SK-N-MC (cell line): ENCODE measurements at regions not wholly inside any gene's neighbourhood (a gene's known extent, or its start where the extent isn't known, plus 50 kb on each side); places are given as distances from the start of the nearest gene placed in this dataset.

Source experiments
- EZH2 ChIP-seq: fragments of 200-600 bp; sonication (generic); IDR thresholded peaks from one replicate; pipeline ENCODE4 v1.6.1; 2017; ENCODE audit warnings: antibody characterized with exemption
- FOXP2 ChIP-seq: optimal IDR thresholded peaks from 2 replicates; pipeline ENCODE3; 2011; ENCODE audit warnings: mild to moderate bottlenecking, moderate library complexity; ENCODE audit not compliant: insufficient read depth; ENCODE audit errors: extremely low read length, control extremely low read depth
- POLR2AphosphoS5 ChIP-seq: IDR thresholded peaks from 2 replicates; pipeline ENCODE4 v1.6.1; 2012; ENCODE audit warnings: mild to moderate bottlenecking, low read depth, low read length, borderline replicate concordance

DNA sequence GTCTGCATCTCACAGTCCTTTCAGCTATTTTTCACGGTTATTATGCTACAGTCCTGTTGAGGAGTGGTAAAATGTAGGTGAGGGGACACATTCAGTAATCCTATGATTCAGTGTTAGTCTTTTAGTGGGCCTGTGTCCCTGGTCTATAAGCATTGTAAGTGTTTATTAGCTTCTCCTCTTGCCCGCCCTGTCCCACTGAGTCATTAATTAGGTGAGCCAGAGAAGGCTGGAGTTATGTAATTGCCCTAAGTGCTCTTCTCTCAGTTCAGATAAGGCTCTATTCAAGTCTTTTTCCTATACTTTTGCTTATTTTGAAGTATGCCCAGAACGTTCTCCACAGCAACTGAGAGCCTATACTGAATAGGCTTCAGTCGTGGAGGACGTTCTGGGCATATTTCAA, 76.3 kb upstream of the ZRANB2 start:
- TF ChIP-seq EZH2: no peak
- TF ChIP-seq POLR2AphosphoS5: no peak
- no peak for TF ChIP-seq FOXP2
